Dermis blood vessel endothelial cell (primary cell): ENCODE measurements at regions not wholly inside any gene's neighbourhood (a gene's known extent, or its start where the extent isn't known, plus 50 kb on each side); places are given as distances from the start of the nearest gene placed in this dataset.

Experiments
- DNase-seq: peaks from one replicate; pipeline ENCODE4 v3.0.0; 2010

DNA sequence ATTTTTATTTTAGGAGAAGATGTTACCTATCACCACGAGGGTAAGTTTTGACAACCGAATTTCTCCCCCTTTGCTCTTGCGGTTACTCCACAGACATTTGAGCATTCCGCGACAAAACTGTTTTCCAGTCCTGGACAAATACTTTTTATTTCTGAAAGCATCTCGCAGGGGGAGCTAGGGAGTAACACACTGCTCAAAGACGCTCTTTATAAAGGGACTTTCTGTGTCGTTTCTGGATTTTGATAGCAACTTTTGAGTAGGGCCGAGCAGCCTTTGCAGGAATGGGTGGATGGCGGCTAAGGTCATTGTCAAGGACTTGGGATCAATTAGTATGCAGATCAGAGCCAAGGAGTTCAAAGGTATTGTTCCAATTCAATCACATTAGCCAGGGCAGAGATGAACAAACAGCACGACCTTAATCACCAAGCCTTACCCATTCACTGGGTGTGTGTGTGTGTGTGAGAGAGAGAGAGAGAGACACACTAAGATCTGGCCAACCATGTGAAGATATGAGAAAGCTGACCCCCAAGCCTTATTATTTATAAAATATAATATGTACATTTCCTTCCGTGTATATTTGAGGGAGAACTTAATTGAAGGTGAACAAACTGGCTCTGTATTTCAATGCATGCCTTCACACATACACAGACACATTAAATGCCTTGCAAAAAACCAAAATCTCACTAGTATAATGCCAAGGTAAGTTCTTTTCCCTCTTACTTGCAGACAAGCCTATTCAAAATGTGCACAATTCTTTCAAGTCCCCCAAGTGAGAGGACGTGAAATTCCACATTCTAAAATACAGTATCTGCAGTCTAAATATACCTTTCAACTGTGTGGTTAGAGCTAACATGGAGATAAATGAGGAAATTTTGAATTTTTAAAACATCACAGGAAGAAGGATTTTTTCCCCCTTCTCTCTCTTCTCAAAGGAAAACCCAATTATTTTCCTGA, 613.8 kb downstream of the VRK1 start:
- no peak for DNase-seq

DNA sequence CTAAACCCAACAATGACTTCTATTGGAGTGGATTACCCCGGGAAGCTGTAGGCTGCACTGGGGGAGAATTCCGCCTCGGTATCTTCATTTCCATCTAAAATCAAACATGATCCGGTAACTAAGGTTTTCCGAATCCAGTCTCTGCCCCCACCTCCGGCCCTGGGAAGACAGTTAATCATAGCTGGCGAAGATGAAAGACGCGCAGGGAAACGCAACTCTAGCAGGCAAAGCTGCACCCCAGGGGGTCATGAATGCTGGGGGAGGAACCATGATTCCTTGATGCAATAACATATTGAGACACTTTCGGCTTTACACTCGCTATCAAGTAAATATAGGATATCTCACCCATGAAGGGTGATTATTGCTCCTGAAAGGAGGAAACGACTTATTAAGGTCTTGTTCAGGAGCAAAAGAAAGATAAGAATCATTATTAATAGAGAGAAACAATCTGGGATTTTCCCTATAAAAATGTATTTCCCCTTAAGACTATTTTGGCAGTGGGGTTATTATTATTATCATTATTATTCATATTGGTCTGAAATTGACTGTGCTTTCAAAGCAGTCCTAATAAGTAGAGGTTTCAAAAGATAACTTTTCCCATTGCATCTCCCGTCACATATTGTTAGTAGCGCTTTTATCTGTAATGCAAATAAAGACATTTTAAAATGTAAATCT, 614.9 kb downstream of the VRK1 start:
- no peak for DNase-seq

DNA sequence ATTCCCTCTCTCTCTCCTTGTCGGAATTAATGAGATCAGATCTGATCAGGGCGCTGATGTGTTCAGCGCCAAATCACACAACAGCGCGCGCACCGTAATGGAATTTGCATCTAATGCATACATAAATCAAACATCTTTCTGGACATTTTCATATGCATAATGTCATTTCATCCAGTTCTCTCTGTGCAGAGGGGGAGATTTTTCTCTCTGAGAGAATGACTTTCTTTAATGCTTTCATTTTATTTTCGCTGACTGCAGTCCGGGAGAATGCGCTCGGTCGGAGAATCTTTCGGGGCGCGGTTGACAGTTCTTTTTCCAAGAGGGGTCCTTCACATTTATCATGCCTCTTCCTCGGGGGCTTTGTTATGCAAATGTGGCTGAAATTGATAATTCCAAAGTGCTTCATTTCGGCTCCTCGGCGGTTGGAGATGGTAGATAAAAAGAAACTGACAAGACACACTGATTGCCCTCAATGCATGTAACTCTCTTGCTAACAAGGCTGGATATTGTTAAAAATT, 615.9 kb downstream of the VRK1 start:
- no peak for DNase-seq

DNA sequence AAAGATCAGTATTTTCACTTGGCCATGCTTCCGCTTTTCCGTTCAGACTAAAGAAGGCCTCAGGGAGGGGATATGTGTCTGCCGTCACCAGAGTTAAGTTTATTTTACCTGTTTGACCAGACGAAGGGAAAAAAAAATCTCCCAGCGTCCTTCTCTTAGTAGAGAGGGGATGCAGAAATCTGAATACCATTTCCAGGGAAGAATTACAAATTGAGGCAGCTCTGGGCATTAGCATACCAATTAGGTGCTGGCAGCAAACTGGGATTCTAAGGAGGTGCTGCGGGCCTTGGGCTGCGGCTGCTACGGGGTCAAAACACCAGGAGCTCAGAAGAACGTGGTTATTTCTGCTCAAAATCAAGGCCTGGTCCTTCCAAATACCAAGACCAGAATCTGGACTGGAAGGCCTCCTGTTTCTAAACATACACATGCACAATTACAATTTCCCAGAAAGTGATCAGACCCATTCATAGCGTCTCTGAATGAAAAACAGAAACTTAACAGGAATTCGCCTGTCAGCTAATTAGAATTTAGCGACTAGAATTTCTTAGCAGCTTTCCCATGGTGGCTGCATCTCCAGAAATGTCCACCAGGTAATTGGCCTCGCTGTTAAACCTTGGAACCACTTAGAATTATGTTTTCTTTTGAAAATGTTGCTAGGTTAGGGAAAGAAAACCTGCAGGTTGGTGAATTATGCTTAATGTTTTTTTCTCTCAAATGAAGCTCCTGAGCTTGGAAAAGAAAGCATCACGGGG, 617.0 kb downstream of the VRK1 start:
- no peak for DNase-seq

DNA sequence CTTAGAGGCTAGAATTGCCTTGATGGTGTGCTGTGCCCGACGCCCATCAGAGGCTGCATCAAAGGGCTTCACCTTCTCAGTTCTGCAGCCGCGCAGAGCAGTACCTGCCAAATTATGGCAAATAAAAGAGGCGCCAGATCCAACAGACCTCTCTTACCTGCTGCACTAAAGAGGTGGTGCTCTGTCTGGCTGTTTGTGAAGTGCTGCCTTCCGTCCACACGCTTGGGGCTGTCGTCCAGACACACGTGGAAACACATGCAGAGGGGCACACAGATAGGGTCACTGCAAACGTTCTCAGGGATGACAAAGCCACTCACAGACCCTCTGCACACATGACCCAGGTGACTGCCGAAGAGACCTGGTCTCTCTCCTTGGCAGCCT, 617.5 kb downstream of the VRK1 start:
- DNase-seq: no peak

DNA sequence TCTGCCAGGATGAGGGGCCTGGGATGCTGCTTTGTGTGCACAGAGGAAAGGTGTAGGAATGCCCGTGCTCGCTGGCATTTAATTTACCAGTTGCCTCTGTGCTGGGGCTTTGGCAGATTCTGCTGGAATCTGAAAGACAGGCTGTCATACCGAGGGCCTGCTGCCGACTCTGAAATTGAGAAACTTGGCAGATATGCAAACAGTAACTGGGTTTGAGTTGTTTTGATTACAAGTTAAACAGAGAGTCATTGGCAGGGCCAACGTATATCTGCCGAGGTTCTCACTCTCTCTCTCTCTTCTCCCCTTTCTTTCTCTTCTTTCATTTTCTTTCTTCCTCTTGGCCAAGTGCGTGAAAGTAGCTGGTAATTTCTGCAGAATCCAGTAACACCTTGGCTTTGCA, 618.7 kb downstream of the VRK1 start:
- DNase-seq: no peak

DNA sequence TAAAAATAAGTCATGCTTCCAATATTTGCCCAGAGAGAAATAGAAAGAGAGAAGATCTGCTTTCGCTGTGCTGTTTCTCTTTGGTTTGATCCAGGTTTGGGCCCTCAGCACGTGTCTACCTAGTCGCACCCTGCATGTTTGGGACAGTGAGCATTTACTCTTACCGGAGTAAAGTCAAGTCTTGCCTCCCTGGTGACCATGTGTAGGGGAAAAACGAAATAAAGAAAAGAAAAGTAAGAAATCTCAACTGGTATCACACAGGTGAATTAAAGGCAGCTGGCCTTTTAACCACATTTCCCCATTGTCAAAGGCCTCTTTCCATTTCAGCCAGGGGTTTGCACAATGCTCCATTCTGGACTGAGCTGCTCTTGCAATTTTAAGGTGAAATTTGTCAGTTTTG, 619.4 kb downstream of the VRK1 start:
- no peak for DNase-seq

DNA sequence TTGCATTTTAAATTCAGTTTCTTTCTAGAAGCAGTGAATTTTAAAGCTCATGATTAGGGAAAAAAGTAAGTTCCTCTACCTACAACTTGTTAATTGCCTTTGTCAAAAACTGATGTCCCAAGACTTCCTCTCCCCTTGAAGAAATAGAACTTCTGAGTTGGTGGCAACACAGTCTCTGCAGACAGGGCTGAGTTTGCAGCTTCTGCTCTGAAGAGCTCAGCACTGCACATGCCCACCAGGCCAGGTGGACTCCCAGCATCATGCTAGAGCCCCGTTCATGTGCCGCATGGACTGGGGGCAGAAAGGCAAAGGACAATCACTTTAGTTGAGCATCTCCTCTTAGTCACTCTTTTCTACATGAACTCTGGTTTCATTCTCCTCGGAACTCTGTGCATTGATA, 620.1 kb downstream of the VRK1 start:
- DNase-seq: no peak

DNA sequence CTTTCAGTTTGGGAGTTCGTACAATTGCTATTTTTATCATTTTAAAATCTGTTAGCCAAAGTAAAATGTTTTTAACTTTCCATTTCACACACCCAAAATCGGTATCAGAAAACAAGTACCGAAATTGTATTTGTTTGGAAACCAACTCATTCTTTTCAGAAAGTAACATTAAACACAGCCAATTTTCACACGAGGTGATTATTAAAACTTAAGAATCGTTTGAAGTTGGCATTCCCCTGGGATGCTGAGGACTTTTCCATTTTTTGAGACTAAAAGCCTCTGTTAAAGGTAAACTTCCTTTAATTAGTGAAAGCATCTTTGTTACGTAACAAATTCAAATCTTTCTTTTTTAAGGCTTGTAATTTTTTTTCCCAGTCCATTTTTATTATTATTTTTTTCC, 623.0 kb downstream of the VRK1 start:
- DNase-seq: no peak

DNA sequence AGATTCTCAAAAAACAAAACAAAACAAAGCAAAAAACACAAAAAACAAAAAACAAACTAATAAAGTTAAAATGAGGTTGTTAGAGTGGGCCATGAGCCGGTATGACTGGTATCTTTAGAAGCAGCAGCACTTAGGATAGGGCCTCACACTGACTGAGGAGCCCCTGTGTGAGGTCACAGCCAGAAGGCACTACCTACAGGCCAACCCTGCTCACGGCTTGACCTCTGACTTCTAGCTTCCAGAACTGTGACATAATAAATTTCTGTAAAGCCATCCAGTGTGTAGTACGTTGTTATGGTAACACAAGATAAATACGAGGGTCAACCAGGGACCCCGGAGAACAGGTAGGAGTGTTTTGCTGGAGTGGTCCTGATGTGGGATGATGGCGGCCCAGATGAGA, 629.6 kb downstream of the VRK1 start:
- DNase-seq: no peak

DNA sequence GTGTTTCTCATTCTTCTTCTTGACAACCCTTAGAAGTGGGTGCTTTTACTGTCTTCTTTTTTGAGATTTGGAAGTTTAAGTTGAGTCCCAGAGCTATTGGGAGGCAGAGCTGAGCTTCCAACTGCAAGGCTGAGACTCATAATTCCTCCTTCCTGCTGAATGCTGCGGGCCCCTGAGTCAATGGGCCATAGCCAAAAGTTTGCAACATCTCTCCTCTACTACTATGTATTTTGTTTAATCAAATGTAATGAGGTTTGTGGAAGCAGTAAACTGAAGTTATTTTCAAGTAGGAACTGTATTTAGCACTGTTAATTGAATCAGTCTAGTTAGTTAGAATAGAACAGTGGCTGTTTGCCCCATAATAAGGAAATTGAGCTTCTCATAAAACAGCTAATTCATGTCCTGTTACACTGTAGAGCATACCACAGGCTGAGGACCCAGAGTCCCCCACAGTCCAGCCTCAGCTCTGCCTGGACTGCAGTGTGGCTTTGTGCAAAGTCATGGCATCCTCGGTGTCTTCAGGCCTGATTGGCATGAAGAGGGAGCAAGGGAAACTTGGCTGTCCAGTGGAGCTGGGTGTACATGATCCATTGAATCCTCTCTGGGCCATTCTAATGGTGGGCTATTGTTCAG, 631.7 kb downstream of the VRK1 start:
- no peak for DNase-seq

DNA sequence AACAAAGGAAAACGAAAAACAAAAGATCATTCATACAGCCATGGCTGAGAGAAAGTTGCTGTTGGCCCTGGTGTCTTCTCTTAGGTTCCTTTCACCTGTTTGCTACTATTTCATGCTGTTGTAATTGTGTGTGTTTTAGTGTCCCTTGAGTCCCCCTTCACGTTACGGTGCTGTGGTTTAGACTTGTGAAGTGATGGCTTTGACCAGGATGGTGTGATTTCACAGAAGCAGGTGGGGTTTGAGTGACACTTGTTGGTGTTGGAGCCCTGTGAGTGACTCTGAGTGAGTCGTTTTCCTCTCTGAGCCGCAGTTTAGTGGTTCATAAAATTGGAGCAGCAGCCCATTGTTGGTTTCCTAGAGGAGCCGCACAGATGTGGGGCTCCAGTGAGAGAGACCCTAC, 635.4 kb downstream of the VRK1 start:
- DNase-seq: no peak

DNA sequence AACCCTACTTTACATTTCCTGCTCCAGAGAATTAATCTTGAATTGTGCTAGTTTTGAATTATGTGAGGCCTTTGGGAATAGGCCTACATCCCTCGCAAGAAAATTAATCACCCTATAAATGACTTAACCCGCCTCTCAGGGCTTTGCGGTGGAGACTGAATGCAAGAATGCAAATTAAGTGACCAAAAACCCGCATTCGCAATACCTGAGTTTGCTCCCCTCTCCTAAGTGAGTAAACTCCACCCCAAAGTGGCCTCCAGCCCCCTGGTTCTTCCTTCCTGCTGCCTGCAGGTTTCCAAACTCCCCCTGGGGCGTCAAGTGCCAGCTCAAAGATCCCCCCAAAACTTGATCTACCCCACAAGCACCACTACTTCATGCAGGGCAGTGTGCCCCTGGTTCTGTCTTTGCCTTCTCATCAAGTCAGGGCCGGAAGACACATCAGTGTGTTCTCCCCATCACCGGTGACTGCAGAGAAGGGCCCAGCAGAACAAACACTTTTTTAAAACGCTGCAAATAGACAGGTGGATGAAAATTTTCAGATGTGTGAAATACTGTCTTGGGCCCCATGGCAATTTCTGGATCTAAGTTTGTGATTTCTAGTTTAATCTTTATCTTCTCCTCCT, 644.7 kb downstream of the VRK1 start:
- no peak for DNase-seq

DNA sequence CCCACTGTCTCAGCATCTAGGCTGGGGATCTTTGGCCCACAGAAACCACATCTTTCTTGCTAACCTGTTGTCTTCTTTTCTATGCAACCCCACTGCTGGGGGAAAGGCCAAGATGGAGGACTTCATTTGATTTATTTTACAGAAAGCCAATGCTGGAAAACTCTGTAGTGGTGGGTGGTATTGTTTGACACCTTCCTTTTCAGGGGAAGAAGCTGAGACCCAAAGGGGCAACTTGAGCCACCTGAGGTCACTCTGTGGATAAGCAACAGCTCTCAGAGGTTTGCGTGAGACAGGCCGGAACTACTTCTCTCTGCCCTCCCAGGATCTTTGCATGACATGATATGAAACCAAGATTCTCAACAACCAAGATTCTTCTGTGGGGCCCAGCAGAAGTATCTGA, 645.2 kb downstream of the VRK1 start:
- DNase-seq: no peak

DNA sequence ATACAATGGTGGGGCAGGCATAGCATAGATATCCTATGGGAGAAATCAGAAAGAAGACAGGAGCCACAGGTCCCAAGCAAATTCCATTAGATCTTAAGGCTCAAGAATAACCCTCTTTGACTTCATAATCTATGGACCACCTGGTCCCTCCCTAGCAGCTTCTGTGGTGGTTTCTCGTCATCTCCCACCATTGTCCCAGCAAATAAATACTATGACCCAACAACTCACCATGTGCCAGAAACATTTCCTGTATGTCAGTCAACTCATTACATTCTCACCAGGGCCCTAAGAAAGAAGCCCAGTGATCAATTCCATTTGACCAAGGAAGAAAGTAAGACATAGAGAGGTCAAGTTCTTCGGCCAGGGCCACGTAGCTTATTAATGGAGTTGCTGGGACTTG, 646.2 kb downstream of the VRK1 start:
- DNase-seq: no peak

DNA sequence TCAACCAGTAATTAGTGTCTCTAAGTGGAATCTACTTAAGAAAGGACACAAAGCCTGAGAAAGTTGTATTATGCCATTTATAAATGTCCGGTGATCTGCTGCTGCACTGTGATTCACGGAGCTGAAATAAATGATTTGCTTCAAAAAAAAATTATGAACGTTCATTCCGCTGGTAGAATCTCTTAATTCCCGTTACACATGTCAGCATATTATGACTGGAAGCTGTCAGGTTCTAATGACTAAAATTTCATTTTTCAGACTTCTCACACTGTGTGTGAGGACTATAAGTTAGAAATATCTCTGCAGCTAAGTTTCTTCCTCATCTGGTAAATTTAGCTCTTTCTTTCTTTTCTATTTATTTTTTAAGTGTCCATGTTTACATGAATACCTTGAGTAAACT, 647.1 kb downstream of the VRK1 start:
- DNase-seq: no peak

DNA sequence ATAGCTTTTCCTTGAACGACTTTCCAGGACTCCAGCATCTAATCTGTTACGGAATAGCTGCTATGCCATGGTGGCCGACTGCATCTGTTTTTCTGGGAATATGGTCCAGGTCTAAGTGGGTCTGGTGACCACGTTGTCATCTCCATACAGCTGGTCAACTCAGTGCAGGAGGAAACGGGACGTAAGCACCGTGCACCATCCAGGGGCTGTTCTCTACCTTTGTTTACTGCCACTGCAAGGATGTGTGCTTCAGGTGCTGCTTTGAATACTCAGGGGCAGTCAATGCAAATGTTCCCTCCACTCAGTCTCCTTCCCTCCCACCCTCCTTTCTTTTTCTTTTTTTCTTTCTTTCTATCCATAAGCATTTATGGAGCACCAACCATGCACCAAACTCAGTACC, 648.2 kb downstream of the VRK1 start:
- no peak for DNase-seq

DNA sequence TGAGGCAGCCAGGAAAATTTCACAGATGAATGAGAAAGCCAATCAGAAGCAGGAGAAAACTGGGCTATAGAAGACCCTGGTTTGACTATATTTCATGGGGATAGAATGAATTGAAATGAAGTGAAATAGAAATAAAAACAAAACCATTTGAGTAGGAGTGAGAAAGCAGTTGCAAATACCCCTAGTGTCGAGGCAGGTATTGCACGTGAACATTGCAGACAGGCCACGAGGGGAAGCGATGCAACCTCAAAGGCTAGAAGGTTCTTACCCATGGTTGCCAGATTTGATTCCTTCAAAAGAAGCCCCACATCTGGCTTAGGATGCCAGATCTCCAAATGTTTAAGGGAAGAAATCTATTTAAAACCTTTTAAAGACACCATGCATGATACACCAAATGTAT, 648.9 kb downstream of the VRK1 start:
- no peak for DNase-seq

DNA sequence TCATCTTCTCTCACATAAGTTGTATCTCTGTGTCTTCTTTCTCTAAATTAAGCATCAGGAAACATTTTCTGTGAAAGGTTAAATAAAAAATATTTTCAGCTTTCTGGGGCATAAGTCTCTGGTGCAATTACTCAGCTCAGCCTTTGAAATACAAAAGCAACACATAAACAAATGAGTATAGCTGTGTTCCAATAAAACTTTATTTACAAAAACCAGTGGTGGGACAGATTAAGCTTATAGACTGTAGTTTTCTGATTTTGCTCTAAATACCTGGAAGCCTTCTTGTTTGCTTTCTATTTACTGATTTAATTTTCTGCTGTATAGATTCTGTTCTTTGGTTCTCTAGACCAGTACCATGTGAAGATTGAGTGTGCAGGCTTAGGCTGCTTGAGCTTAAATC, 655.1 kb downstream of the VRK1 start:
- no peak for DNase-seq

DNA sequence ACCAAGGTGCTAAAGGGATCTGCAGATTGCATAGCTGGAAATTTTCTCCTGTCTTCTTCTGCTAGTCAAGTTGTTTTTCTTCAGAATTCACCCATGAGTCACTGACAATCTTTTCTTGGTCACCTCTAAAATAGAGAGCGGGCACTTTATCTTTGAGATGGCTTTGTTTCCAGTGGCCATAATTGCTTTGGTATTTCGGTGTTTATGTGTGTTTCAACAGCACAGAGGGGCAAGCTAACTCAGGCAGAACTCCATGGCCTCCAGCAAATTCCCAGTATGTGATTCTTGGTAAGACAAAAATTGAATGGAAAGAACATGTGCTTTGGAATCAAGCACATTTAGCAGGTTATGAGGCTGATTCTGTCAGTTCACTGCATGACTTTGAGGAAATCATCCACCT, 656.8 kb downstream of the VRK1 start:
- no peak for DNase-seq

DNA sequence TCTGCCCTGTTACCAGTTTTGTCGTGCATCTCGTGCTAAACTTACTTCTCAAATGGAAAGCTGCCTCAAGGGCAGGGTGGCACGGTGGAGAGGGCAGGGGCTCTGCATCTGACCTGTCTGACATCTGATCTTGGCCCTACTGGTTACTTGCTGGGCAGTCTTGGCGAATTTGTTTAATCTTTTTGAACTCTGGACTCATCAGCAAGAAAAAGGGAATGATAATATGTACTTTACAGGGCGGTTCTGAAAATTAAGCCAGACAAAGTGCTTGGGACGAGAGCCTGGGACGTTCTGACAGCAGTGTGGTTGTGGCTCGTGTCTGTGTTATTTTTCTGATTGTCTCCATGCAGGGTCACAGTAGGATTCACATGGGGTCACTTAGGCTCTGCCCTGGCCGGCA, 659.3 kb downstream of the VRK1 start:
- no peak for DNase-seq

DNA sequence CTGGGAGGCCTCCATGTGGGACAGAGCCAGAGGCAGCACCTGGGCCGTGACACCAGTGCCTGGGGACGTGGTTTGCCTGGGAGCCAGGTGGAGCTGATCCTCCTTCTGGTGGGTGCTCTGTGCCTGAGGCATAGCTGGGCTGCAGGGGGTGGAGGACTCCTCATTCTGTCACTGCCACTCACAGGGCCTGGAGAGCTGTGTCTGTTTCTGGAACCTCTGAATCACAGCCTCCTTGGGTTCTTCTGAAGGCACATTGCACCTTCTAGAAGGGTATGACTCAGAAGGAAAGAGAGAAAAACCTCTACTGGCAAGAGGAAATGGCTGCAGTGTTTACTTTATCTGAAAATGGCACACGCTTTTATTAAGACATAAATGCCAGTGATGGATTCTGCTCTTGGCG, 659.8 kb downstream of the VRK1 start:
- DNase-seq: no peak
